Liver (tissue), 3 donors: ENCODE measurements at regions not wholly inside any gene's neighbourhood (a gene's known extent, or its start where the extent isn't known, plus 50 kb on each side); places are given as distances from the start of the nearest gene placed in this dataset.

Experiments
- EGR1 ChIP-seq, 2 donors: IDR thresholded peaks; 2 replicates each; pipeline ENCODE4 v1.6.1; 2016 to 2018; ENCODE audit warnings: antibody characterized with exemption in 2 of 2, low read depth in 2 of 2
- GABPA ChIP-seq, 2 donors: IDR thresholded peaks in 1 of 2; conservative IDR thresholded peaks in 1 of 2; 2 replicates each; pipeline ENCODE4 v1.6.1; 2016; ENCODE audit warnings: antibody characterized with exemption in 2 of 2, mild to moderate bottlenecking in 1 of 2, moderate library complexity in 1 of 2
- NR2F2 ChIP-seq: IDR thresholded peaks from 2 replicates; pipeline ENCODE4 v1.6.1; 2016; ENCODE audit warnings: antibody characterized with exemption
- RAD21 ChIP-seq, 2 donors: IDR thresholded peaks; 2 replicates each; pipeline ENCODE4 v1.6.1; 2016; ENCODE audit warnings: antibody characterized with exemption in 2 of 2, mild to moderate bottlenecking in 2 of 2
- RXRA ChIP-seq, 2 donors: IDR thresholded peaks; 2 replicates each; pipeline ENCODE4 v1.6.1; 2017 to 2018; ENCODE audit warnings: antibody characterized with exemption in 2 of 2, mild to moderate bottlenecking in 1 of 2
- SP1 ChIP-seq: IDR thresholded peaks from 2 replicates; pipeline ENCODE4 v1.6.1; 2018; ENCODE audit warnings: antibody characterized with exemption, mild to moderate bottlenecking
- TAF1 ChIP-seq: conservative IDR thresholded peaks from 2 replicates; pipeline ENCODE4 v1.6.1; 2016; ENCODE audit warnings: antibody characterized with exemption, mild to moderate bottlenecking
- YY1 ChIP-seq: IDR thresholded peaks from 2 replicates; pipeline ENCODE4 v1.6.1; 2016; ENCODE audit warnings: antibody characterized with exemption, mild to moderate bottlenecking
- TF ChIP-seq, protein P1 (sequence below): fragments of 150-350 bp; IDR thresholded peaks from 2 replicates; pipeline ENCODE4 v1.5.1; 2017; ENCODE audit warnings: improper control_type of control experiment, low read depth, low read length; ENCODE audit not compliant: missing input control
- TF ChIP-seq, protein P2 (sequence below): IDR thresholded peaks from 2 replicates; pipeline ENCODE4 v1.6.1; 2016; ENCODE audit warnings: antibody characterized with exemption
- TF ChIP-seq, protein P3 (sequence below): IDR thresholded peaks from 2 replicates; pipeline ENCODE4 v1.6.1; 2016; ENCODE audit warnings: antibody characterized with exemption
- TF ChIP-seq, protein P4 (sequence below): IDR thresholded peaks from 2 replicates; pipeline ENCODE4 v1.6.1; 2016; ENCODE audit warnings: antibody characterized with exemption, mild to moderate bottlenecking
- donor health status: healthy.
- donor health status: healthy.

DNA sequence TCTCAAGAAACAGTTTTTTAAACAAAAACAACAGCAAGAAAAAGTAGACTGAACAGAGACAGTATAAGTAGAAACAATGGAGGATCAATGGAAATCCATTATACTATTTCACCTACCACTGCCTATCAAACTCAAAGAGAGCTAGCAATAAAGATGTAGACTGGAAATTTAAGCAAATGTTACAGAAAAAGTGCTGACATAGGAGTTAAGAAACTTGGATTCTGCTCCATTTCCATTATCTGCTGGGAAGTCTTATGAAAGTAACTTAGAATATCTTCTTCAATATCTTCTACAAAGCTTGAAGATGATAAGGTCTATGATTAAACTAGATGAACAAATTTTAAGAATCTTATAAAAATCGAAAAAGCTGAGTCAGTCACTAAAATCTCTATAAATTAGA lies 1469.8 kb upstream of the C9orf72 start:
- no peak for TF ChIP-seq GABPA (IDR thresholded peaks at IDR 0.05 in 1 of 2, conservative IDR thresholded peaks at IDR 0.05 in 1 of 2)
- TF ChIP-seq, protein P1, sequence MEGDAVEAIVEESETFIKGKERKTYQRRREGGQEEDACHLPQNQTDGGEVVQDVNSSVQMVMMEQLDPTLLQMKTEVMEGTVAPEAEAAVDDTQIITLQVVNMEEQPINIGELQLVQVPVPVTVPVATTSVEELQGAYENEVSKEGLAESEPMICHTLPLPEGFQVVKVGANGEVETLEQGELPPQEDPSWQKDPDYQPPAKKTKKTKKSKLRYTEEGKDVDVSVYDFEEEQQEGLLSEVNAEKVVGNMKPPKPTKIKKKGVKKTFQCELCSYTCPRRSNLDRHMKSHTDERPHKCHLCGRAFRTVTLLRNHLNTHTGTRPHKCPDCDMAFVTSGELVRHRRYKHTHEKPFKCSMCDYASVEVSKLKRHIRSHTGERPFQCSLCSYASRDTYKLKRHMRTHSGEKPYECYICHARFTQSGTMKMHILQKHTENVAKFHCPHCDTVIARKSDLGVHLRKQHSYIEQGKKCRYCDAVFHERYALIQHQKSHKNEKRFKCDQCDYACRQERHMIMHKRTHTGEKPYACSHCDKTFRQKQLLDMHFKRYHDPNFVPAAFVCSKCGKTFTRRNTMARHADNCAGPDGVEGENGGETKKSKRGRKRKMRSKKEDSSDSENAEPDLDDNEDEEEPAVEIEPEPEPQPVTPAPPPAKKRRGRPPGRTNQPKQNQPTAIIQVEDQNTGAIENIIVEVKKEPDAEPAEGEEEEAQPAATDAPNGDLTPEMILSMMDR: no peak
- TF ChIP-seq RAD21 (IDR thresholded peaks at IDR 0.05): no peak
- TF ChIP-seq TAF1: no peak
- TF ChIP-seq SP1: no peak
- TF ChIP-seq, protein P2, sequence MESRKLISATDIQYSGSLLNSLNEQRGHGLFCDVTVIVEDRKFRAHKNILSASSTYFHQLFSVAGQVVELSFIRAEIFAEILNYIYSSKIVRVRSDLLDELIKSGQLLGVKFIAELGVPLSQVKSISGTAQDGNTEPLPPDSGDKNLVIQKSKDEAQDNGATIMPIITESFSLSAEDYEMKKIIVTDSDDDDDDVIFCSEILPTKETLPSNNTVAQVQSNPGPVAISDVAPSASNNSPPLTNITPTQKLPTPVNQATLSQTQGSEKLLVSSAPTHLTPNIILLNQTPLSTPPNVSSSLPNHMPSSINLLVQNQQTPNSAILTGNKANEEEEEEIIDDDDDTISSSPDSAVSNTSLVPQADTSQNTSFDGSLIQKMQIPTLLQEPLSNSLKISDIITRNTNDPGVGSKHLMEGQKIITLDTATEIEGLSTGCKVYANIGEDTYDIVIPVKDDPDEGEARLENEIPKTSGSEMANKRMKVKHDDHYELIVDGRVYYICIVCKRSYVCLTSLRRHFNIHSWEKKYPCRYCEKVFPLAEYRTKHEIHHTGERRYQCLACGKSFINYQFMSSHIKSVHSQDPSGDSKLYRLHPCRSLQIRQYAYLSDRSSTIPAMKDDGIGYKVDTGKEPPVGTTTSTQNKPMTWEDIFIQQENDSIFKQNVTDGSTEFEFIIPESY: no peak
- TF ChIP-seq, protein P3, sequence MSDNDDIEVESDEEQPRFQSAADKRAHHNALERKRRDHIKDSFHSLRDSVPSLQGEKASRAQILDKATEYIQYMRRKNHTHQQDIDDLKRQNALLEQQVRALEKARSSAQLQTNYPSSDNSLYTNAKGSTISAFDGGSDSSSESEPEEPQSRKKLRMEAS: no peak
- TF ChIP-seq, protein P4, sequence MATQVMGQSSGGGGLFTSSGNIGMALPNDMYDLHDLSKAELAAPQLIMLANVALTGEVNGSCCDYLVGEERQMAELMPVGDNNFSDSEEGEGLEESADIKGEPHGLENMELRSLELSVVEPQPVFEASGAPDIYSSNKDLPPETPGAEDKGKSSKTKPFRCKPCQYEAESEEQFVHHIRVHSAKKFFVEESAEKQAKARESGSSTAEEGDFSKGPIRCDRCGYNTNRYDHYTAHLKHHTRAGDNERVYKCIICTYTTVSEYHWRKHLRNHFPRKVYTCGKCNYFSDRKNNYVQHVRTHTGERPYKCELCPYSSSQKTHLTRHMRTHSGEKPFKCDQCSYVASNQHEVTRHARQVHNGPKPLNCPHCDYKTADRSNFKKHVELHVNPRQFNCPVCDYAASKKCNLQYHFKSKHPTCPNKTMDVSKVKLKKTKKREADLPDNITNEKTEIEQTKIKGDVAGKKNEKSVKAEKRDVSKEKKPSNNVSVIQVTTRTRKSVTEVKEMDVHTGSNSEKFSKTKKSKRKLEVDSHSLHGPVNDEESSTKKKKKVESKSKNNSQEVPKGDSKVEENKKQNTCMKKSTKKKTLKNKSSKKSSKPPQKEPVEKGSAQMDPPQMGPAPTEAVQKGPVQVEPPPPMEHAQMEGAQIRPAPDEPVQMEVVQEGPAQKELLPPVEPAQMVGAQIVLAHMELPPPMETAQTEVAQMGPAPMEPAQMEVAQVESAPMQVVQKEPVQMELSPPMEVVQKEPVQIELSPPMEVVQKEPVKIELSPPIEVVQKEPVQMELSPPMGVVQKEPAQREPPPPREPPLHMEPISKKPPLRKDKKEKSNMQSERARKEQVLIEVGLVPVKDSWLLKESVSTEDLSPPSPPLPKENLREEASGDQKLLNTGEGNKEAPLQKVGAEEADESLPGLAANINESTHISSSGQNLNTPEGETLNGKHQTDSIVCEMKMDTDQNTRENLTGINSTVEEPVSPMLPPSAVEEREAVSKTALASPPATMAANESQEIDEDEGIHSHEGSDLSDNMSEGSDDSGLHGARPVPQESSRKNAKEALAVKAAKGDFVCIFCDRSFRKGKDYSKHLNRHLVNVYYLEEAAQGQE: no peak
- no peak for TF ChIP-seq YY1
- TF ChIP-seq RXRA (IDR thresholded peaks at IDR 0.05): no peak
- no peak for TF ChIP-seq EGR1 (IDR thresholded peaks at IDR 0.05; ENCODE audit: low read depth in 2 of 2)
- TF ChIP-seq NR2F2: no peak
